HG03571 (cell line): ENCODE measurements at regions not wholly inside any gene's neighbourhood (a gene's known extent, or its start where the extent isn't known, plus 50 kb on each side); places are given as distances from the start of the nearest gene placed in this dataset.

Experiments used
- ATAC-seq: cut with Tn5 transposase; IDR thresholded peaks from one replicate; pipeline ENCODE4 v1.9.1; 2021; ENCODE audit not compliant: unreplicated experiment

GRCh38 chr12:90899456-90900182, 55.4 kb downstream of the CCER1 start:
- ATAC-seq: no peak

- ATAC-seq: no peak
Observed at GRCh38 chr12:90897986-90898385, 57.0 kb downstream of the CCER1 start.

GRCh38 chr12:90897316-90897715, 57.7 kb downstream of the CCER1 start:
- ATAC-seq: no peak

GRCh38 chr12:90896821-90897220, 58.2 kb downstream of the CCER1 start:
- ATAC-seq: no peak

- no peak for ATAC-seq
Observed at GRCh38 chr12:90896164-90896563, 58.8 kb downstream of the CCER1 start.

GRCh38 chr12:90888316-90888715, 66.7 kb downstream of the CCER1 start:
- ATAC-seq: no peak

- no peak for ATAC-seq
Observed at GRCh38 chr12:90883456-90883855, 71.5 kb downstream of the CCER1 start.

- no peak for ATAC-seq
Observed at GRCh38 chr12:90871726-90872096, 83.3 kb downstream of the CCER1 start.

- ATAC-seq: no peak
Observed at GRCh38 chr12:90870971-90871725, 83.8 kb downstream of the CCER1 start.

- no peak for ATAC-seq
Observed at GRCh38 chr12:90868626-90869025, 86.3 kb downstream of the CCER1 start.

- no peak for ATAC-seq
Observed at GRCh38 chr12:90859591-90859990, 95.4 kb downstream of the CCER1 start.

- no peak for ATAC-seq
Observed at GRCh38 chr12:90858252-90858651, 96.7 kb downstream of the CCER1 start.

- ATAC-seq: no peak
Observed at GRCh38 chr12:90855534-90855933, 99.4 kb downstream of the CCER1 start.

GRCh38 chr12:90854136-90854689, 100.8 kb downstream of the CCER1 start:
- peak; percentile 81 for ATAC-seq

- no peak for ATAC-seq
Observed at GRCh38 chr12:90851800-90852718, 102.9 kb downstream of the CCER1 start.

- ATAC-seq: no peak
Observed at GRCh38 chr12:90842477-90842876, 112.5 kb downstream of the CCER1 start.

- no peak for ATAC-seq
Observed at GRCh38 chr12:90841336-90841735, 113.6 kb downstream of the CCER1 start.

- no peak for ATAC-seq
Observed at GRCh38 chr12:90839346-90839745, 115.6 kb downstream of the CCER1 start.

GRCh38 chr12:90836689-90837088, 118.3 kb downstream of the CCER1 start:
- ATAC-seq: no peak

- ATAC-seq: no peak
Observed at GRCh38 chr12:90833228-90833627, 121.7 kb downstream of the CCER1 start.

- no peak for ATAC-seq
Observed at GRCh38 chr12:90832427-90832826, 122.5 kb downstream of the CCER1 start.
